PC-9 (cell line): ENCODE measurements at regions not wholly inside any gene's neighbourhood (a gene's known extent, or its start where the extent isn't known, plus 50 kb on each side); places are given as distances from the start of the nearest gene placed in this dataset.

Experiments
- EZH2 ChIP-seq: fragments of 200-600 bp; sonication (generic); IDR thresholded peaks from 2 replicates; pipeline ENCODE4 v1.8.0; 2017; ENCODE audit warnings: antibody characterized with exemption, low read depth
- TF ChIP-seq, protein P1 (sequence below): fragments of 200-600 bp; sonication (generic); conservative IDR thresholded peaks from 2 replicates; pipeline ENCODE4 v1.6.1; 2017; ENCODE audit warnings: mixed run types, antibody characterized with exemption, mild to moderate bottlenecking, moderate library complexity

DNA sequence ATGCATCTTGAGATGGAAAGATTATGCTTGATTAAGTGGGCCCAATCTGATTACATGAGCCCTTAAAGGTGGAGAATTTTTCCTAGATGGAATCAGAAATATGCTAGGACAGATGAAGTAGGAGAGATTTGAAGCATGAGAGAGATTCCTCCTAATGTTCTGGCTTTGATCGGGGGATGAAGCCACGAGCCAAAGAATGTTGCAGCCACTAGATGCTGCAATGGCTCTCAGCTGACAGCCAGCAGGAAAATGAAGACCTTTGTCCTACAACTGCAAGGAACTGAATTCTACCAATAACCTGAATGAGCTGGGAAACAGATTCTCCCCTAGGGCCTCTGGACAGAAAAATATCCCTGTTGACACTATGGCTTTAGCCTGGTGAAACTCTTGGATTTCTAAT, 82.6 kb upstream of the ATP2B1 start:
- TF ChIP-seq, protein P1, sequence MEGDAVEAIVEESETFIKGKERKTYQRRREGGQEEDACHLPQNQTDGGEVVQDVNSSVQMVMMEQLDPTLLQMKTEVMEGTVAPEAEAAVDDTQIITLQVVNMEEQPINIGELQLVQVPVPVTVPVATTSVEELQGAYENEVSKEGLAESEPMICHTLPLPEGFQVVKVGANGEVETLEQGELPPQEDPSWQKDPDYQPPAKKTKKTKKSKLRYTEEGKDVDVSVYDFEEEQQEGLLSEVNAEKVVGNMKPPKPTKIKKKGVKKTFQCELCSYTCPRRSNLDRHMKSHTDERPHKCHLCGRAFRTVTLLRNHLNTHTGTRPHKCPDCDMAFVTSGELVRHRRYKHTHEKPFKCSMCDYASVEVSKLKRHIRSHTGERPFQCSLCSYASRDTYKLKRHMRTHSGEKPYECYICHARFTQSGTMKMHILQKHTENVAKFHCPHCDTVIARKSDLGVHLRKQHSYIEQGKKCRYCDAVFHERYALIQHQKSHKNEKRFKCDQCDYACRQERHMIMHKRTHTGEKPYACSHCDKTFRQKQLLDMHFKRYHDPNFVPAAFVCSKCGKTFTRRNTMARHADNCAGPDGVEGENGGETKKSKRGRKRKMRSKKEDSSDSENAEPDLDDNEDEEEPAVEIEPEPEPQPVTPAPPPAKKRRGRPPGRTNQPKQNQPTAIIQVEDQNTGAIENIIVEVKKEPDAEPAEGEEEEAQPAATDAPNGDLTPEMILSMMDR, result no peak
- TF ChIP-seq EZH2, result no peak
